HepG2 (cell line): ENCODE measurements at regions not wholly inside any gene's neighbourhood (a gene's known extent, or its start where the extent isn't known, plus 50 kb on each side); places are given as distances from the start of the nearest gene placed in this dataset.
"Not testable (repeated sequence)": the region's sequence is repeated elsewhere in the genome, so short reads cannot be mapped to it uniquely, and the experiment has no call there.

ENCODE experiments used
- CEBPG ChIP-seq: IDR thresholded peaks from 2 replicates; pipeline ENCODE4 v1.6.1; 2016
- HDAC2 ChIP-seq: sonication (generic); formaldehyde crosslinking; IDR thresholded peaks from 2 replicates; pipeline ENCODE4 v1.4.0; 2020; ENCODE audit warnings: missing genetic modification reagents
- MTA1 ChIP-seq: sonication (generic); formaldehyde crosslinking; IDR thresholded peaks from 2 replicates; pipeline ENCODE4 v1.4.0; 2020; ENCODE audit warnings: missing genetic modification reagents, mild to moderate bottlenecking, borderline replicate concordance
- POLR2AphosphoS5 ChIP-seq: IDR thresholded peaks from 2 replicates; pipeline ENCODE4 v1.6.1; 2012; ENCODE audit warnings: low read depth, low read length
- RAD51 ChIP-seq: fragments of 450-650 bp; IDR thresholded peaks from 2 replicates; pipeline ENCODE4 v1.6.1; 2016; ENCODE audit warnings: borderline replicate concordance
- RXRA ChIP-seq: sonication (generic); formaldehyde crosslinking; IDR thresholded peaks from 2 replicates; pipeline ENCODE4 v1.5.1; 2020; ENCODE audit warnings: missing genetic modification reagents
- SRY ChIP-seq: sonication (generic); formaldehyde crosslinking; IDR thresholded peaks from 2 replicates; pipeline ENCODE4 v1.8.0; 2022; ENCODE audit warnings: mild to moderate bottlenecking, missing genetic modification reagents
- ZNF24 ChIP-seq: fragments of 450-650 bp; IDR thresholded peaks from 2 replicates; pipeline ENCODE4 v1.6.1; 2017; ENCODE audit warnings: antibody characterized with exemption, mild to moderate bottlenecking
- TF ChIP-seq, protein P1 (sequence below): sonication (generic); formaldehyde crosslinking; IDR thresholded peaks from 2 replicates; pipeline ENCODE4 v1.5.0; 2020; ENCODE audit warnings: mild to moderate bottlenecking, missing genetic modification reagents, moderate library complexity
- TF ChIP-seq, protein P2 (sequence below): sonication (generic); formaldehyde crosslinking; IDR thresholded peaks from 2 replicates; pipeline ENCODE4 v1.9.0; 2021; ENCODE audit warnings: missing genetic modification reagents, borderline replicate concordance
- TF ChIP-seq, protein P3 (sequence below): sonication (generic); formaldehyde crosslinking; IDR thresholded peaks from 2 replicates; pipeline ENCODE4 v1.8.1; 2023; ENCODE audit warnings: missing genetic modification reagents, inconsistent platforms, borderline replicate concordance
- TF ChIP-seq, protein P4 (sequence below): sonication (generic); formaldehyde crosslinking; IDR thresholded peaks from 2 replicates; pipeline ENCODE4 v1.5.0; 2020; ENCODE audit warnings: missing genetic modification reagents
- TF ChIP-seq, protein P5 (sequence below): sonication (generic); formaldehyde crosslinking; IDR thresholded peaks from 2 replicates; pipeline ENCODE4 v1.9.0; 2022; ENCODE audit warnings: missing genetic modification reagents, mild to moderate bottlenecking, borderline replicate concordance

DNA sequence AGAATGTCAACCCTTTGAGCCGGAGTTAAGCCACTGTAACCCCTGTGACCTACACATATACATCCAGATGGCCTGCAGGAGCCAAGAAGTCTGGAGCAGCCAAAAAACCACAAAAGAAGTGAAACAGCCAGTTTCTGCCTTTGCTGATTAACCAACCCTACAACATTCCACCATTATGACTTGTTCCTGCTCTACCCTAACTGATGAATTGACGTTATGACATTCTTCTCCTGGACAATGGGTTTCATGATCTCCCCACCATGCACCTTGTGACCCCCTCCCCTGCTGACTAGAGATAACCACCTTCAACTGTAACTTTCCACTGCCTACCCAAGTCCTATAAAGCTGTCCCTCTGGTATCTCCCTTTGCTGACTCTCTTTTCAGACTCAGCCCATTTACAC lies 216.3 kb upstream of the DUSP10 start:
- TF ChIP-seq, protein P1, sequence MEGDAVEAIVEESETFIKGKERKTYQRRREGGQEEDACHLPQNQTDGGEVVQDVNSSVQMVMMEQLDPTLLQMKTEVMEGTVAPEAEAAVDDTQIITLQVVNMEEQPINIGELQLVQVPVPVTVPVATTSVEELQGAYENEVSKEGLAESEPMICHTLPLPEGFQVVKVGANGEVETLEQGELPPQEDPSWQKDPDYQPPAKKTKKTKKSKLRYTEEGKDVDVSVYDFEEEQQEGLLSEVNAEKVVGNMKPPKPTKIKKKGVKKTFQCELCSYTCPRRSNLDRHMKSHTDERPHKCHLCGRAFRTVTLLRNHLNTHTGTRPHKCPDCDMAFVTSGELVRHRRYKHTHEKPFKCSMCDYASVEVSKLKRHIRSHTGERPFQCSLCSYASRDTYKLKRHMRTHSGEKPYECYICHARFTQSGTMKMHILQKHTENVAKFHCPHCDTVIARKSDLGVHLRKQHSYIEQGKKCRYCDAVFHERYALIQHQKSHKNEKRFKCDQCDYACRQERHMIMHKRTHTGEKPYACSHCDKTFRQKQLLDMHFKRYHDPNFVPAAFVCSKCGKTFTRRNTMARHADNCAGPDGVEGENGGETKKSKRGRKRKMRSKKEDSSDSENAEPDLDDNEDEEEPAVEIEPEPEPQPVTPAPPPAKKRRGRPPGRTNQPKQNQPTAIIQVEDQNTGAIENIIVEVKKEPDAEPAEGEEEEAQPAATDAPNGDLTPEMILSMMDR (CRISPR knock-in tag) = not testable (repeated sequence)
- TF ChIP-seq HDAC2 (CRISPR knock-in tag); RAD51; MTA1 (CRISPR knock-in tag); SRY (CRISPR knock-in tag); CEBPG (CRISPR knock-in tag); RXRA (CRISPR knock-in tag); POLR2AphosphoS5; ZNF24: not testable (repeated sequence)
- TF ChIP-seq, protein P2, sequence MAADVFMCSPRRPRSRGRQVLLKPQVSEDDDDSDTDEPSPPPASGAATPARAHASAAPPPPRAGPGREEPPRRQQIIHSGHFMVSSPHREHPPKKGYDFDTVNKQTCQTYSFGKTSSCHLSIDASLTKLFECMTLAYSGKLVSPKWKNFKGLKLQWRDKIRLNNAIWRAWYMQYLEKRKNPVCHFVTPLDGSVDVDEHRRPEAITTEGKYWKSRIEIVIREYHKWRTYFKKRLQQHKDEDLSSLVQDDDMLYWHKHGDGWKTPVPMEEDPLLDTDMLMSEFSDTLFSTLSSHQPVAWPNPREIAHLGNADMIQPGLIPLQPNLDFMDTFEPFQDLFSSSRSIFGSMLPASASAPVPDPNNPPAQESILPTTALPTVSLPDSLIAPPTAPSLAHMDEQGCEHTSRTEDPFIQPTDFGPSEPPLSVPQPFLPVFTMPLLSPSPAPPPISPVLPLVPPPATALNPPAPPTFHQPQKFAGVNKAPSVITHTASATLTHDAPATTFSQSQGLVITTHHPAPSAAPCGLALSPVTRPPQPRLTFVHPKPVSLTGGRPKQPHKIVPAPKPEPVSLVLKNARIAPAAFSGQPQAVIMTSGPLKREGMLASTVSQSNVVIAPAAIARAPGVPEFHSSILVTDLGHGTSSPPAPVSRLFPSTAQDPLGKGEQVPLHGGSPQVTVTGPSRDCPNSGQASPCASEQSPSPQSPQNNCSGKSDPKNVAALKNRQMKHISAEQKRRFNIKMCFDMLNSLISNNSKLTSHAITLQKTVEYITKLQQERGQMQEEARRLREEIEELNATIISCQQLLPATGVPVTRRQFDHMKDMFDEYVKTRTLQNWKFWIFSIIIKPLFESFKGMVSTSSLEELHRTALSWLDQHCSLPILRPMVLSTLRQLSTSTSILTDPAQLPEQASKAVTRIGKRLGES (CRISPR knock-in tag) = not testable (repeated sequence)
- TF ChIP-seq, protein P3, sequence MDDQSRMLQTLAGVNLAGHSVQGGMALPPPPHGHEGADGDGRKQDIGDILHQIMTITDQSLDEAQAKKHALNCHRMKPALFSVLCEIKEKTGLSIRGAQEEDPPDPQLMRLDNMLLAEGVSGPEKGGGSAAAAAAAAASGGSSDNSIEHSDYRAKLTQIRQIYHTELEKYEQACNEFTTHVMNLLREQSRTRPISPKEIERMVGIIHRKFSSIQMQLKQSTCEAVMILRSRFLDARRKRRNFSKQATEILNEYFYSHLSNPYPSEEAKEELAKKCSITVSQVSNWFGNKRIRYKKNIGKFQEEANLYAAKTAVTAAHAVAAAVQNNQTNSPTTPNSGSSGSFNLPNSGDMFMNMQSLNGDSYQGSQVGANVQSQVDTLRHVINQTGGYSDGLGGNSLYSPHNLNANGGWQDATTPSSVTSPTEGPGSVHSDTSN (CRISPR knock-in tag) = not testable (repeated sequence)
- TF ChIP-seq, protein P4, sequence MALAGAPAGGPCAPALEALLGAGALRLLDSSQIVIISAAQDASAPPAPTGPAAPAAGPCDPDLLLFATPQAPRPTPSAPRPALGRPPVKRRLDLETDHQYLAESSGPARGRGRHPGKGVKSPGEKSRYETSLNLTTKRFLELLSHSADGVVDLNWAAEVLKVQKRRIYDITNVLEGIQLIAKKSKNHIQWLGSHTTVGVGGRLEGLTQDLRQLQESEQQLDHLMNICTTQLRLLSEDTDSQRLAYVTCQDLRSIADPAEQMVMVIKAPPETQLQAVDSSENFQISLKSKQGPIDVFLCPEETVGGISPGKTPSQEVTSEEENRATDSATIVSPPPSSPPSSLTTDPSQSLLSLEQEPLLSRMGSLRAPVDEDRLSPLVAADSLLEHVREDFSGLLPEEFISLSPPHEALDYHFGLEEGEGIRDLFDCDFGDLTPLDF (CRISPR knock-in tag) = not testable (repeated sequence)
- TF ChIP-seq, protein P5, sequence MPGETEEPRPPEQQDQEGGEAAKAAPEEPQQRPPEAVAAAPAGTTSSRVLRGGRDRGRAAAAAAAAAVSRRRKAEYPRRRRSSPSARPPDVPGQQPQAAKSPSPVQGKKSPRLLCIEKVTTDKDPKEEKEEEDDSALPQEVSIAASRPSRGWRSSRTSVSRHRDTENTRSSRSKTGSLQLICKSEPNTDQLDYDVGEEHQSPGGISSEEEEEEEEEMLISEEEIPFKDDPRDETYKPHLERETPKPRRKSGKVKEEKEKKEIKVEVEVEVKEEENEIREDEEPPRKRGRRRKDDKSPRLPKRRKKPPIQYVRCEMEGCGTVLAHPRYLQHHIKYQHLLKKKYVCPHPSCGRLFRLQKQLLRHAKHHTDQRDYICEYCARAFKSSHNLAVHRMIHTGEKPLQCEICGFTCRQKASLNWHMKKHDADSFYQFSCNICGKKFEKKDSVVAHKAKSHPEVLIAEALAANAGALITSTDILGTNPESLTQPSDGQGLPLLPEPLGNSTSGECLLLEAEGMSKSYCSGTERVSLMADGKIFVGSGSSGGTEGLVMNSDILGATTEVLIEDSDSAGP (CRISPR knock-in tag) = not testable (repeated sequence)
